ENCODE measurements at regions not wholly inside any gene's neighbourhood (a gene's known extent, or its start where the extent isn't known, plus 50 kb on each side); places are given as distances from the start of the nearest gene placed in this dataset.
"Not testable (repeated sequence)": the region's sequence is repeated elsewhere in the genome, so short reads cannot be mapped to it uniquely, and the experiment has no call there.

GRCh38 chr5:164230341-164230740, 724.9 kb downstream of the MAT2B start:
- H3K4me3 ChIP-seq (ENCODE audit: low read depth, low read length), result no peak overlapping the region
- TF ChIP-seq, protein P1, sequence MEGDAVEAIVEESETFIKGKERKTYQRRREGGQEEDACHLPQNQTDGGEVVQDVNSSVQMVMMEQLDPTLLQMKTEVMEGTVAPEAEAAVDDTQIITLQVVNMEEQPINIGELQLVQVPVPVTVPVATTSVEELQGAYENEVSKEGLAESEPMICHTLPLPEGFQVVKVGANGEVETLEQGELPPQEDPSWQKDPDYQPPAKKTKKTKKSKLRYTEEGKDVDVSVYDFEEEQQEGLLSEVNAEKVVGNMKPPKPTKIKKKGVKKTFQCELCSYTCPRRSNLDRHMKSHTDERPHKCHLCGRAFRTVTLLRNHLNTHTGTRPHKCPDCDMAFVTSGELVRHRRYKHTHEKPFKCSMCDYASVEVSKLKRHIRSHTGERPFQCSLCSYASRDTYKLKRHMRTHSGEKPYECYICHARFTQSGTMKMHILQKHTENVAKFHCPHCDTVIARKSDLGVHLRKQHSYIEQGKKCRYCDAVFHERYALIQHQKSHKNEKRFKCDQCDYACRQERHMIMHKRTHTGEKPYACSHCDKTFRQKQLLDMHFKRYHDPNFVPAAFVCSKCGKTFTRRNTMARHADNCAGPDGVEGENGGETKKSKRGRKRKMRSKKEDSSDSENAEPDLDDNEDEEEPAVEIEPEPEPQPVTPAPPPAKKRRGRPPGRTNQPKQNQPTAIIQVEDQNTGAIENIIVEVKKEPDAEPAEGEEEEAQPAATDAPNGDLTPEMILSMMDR (IDR thresholded peaks at IDR 0.05; ENCODE audit: insufficient read depth, low read length), result no peak
- no peak for DNase-seq (ENCODE audit: low read depth)

DNA sequence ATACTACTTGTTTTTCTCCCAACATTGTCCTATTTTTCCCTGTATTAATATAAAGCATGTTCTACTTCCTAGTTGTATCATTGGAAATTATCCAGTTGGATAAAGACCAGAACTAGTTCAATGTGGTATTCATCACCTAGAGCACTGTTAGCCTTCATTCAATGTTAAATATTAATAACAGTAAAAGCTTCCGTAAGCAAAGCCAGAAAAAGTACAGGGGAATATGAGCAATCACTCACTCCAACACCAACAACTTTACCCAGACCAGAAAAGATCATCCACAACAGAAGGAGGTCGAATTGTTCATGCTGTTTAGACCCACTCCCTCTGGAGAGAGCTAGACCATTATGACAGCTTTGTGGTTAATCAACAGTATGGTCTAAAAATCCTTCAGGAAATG, 728.4 kb downstream of the MAT2B start:
- TF ChIP-seq, protein P1 (IDR thresholded peaks at IDR 0.05; ENCODE audit: insufficient read depth, low read length), result no peak
- peak; percentile 70 for DNase-seq (ENCODE audit: low read depth)

GRCh38 chr5:164234321-164234720, 728.9 kb downstream of the MAT2B start:
- H3K4me3 ChIP-seq (ENCODE audit: low read depth, low read length), result no peak overlapping the region
- TF ChIP-seq, protein P1 (IDR thresholded peaks at IDR 0.05; ENCODE audit: insufficient read depth, low read length), result no peak
- DNase-seq (ENCODE audit: low read depth), result peak; percentile 22

More for the DNA sequence above, 728.4 kb downstream of the MAT2B start:
- H3K4me3 ChIP-seq (ENCODE audit: low read depth, low read length), result no peak overlapping the region

DNA sequence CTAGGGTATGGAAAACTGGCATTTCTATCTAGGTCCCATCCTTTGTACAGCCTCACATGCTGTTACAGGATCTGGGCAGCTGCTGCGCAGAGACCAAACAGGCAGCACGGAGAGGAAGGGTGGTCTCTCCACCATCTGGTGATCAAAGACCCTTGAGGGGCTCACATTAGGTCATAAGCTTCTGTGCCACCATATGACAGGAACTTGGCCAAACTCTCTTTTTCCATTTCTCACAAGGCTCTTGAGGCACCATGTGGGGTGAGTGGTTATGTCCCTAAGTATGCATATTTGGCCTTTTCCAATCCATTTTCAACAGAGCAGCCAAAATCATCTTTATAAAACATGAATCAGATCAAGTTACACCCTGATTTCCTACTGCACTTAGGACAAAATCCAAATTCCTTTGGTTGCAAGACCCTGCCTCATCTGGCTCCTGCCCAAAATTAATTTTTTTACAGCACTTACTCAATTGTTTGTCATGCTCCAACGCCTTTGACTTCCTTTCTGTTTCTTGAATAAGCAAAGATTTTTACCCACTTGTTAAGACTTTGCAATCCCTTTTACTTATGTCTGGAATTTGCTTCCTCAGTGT, 730.0 kb downstream of the MAT2B start:
- H3K4me3 ChIP-seq (ENCODE audit: low read depth, low read length), result no peak overlapping the region
- DNase-seq (ENCODE audit: low read depth), result peak; percentile 99
- TF ChIP-seq, protein P1 (IDR thresholded peaks at IDR 0.05; ENCODE audit: insufficient read depth, low read length), result no peak

GRCh38 chr5:164237486-164237885, 732.1 kb downstream of the MAT2B start:
- no peak overlapping the region for H3K4me3 ChIP-seq (ENCODE audit: low read depth, low read length)
- TF ChIP-seq, protein P1 (IDR thresholded peaks at IDR 0.05; ENCODE audit: insufficient read depth, low read length), result no peak
- peak; percentile 86 for DNase-seq (ENCODE audit: low read depth)

GRCh38 chr5:164251781-164252180, 746.4 kb downstream of the MAT2B start:
- not testable (repeated sequence) for DNase-seq (ENCODE audit: low read depth); H3K4me3 ChIP-seq (ENCODE audit: low read depth, low read length)

GRCh38 chr5:164253764-164254163, 748.3 kb downstream of the MAT2B start:
- no peak overlapping the region for H3K4me3 ChIP-seq (ENCODE audit: low read depth, low read length)
- TF ChIP-seq, protein P1 (IDR thresholded peaks at IDR 0.05; ENCODE audit: insufficient read depth, low read length), result no peak
- DNase-seq (ENCODE audit: low read depth), result no peak
